ENCODE measurements at regions not wholly inside any gene's neighbourhood (a gene's known extent, or its start where the extent isn't known, plus 50 kb on each side); places are given as distances from the start of the nearest gene placed in this dataset.
A peak's percentile ranks its signal among the peaks of the same experiment; 100 is the strongest.

DNA sequence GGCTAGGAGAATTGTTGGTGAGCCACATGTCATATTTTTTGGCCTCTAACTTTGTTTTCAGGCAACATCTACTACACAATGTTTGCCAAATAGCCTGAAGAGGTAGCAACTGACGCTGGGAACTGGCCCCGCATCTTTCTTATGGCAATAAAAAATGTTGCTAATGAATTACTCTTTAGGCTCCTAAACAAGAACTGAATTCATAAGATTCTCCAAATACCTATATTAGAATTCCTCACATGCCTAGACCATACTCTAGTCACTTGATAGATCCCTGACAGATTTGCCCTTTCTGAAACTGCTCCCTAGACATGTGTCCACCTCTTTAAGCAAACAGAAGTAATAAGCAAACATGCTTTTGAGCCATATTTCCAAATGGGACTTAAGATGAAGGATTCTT is 209.0 kb upstream of the ATXN7L3B start:
- H3K27ac ChIP-seq = no peak overlapping the region
- peak in 1 of 2 donors; percentile 3 for DNase-seq (ENCODE audit: low read depth in 1 of 2, low spot score in 1 of 2)
- no peak overlapping the region for H3K4me3 ChIP-seq
- no peaks in the 10 kb centered on the region for H3K36me3 ChIP-seq
- H3K27me3 ChIP-seq = no peaks in the 10 kb centered on the region
- H3K4me1 ChIP-seq (ENCODE audit: low read depth) = no peaks in the 10 kb centered on the region
- no peaks in the 10 kb centered on the region for H3K9me3 ChIP-seq (ENCODE audit: low read depth)
- TF ChIP-seq, protein P1, sequence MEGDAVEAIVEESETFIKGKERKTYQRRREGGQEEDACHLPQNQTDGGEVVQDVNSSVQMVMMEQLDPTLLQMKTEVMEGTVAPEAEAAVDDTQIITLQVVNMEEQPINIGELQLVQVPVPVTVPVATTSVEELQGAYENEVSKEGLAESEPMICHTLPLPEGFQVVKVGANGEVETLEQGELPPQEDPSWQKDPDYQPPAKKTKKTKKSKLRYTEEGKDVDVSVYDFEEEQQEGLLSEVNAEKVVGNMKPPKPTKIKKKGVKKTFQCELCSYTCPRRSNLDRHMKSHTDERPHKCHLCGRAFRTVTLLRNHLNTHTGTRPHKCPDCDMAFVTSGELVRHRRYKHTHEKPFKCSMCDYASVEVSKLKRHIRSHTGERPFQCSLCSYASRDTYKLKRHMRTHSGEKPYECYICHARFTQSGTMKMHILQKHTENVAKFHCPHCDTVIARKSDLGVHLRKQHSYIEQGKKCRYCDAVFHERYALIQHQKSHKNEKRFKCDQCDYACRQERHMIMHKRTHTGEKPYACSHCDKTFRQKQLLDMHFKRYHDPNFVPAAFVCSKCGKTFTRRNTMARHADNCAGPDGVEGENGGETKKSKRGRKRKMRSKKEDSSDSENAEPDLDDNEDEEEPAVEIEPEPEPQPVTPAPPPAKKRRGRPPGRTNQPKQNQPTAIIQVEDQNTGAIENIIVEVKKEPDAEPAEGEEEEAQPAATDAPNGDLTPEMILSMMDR (IDR thresholded peaks at IDR 0.05; ENCODE audit: low read depth, low read length) = no peak

DNA sequence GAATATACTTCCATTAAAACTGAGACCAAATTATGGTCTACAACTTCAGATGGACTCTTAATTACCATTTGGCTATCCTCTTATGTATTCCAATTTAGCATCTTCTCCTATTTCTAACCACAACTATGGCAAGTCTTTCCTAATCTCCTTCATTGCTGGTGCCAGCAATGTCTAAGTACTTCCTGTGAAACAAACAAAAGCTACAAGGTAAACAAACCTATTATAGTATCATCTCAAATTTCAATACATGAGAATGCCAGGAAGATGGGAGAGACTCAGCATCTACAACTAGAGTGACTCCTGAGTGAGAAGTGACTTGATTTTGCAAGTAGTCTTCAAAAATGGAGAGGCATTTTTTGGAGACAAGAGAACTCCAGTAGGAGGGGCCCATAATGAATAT is 202.9 kb upstream of the ATXN7L3B start:
- DNase-seq (ENCODE audit: low read depth in 1 of 2, low spot score in 1 of 2) = peak in 1 of 2 donors; percentile 2
- Histone ChIP-seq H3K27ac (no peak overlapping the region), H3K4me1 (ENCODE audit: low read depth) (no peaks in the 10 kb centered on the region), H3K27me3 (no peaks in the 10 kb centered on the region), H3K9me3 (ENCODE audit: low read depth) (no peaks in the 10 kb centered on the region), H3K36me3 (no peaks in the 10 kb centered on the region), H3K4me3 (no peak overlapping the region)
- TF ChIP-seq, protein P1 (IDR thresholded peaks at IDR 0.05; ENCODE audit: low read depth, low read length) = no peak

DNA sequence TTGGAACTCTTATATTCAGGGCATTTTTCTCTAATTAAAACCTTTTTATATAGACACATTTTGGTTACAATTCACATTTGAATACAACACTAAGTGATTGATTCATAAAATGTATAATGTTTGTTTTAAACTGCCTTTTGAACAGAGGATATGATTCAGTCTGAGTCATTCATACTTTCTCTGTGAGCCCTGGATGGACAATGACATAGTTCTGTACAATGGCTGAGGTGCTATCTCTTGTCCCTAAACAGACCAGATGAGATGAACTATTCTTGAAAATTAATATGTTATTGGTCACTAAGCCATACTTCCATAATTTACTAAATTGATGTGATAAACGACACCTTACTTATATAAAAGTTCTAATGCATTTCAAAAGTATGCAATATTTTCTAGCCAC is 199.7 kb upstream of the ATXN7L3B start:
- TF ChIP-seq, protein P1 (IDR thresholded peaks at IDR 0.05; ENCODE audit: low read depth, low read length) = no peak
- Histone ChIP-seq H3K4me1 (ENCODE audit: low read depth) (no peaks in the 10 kb centered on the region), H3K4me3 (no peak overlapping the region), H3K9me3 (ENCODE audit: low read depth) (no peaks in the 10 kb centered on the region), H3K27me3 (no peaks in the 10 kb centered on the region), H3K36me3 (no peaks in the 10 kb centered on the region), H3K27ac (no peak overlapping the region)
- DNase-seq (ENCODE audit: low read depth in 1 of 2, low spot score in 1 of 2) = peak in 1 of 2 donors; percentile 23

DNA sequence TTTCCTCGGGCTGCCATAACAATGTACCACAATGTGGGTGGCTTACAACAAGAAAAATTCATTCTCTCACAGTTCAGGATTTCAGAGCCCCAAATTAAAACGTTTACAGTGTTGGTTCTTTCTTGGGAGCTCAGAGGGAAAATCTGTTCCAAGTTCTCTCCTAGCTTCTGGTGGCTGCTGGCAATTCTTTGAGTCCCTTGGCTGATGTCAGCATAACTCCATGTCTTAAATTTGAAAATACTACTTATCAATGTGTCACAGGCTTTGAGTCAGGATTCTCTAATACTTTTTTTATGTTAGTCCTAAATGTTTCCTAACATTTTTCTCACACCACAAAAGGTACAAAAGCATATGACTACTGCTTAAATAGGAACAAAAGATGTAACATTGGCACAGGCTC is 198.4 kb upstream of the ATXN7L3B start:
- Histone ChIP-seq H3K27ac (no peak overlapping the region), H3K9me3 (ENCODE audit: low read depth) (no peaks in the 10 kb centered on the region), H3K27me3 (no peaks in the 10 kb centered on the region), H3K4me3 (no peak overlapping the region), H3K4me1 (ENCODE audit: low read depth) (no peaks in the 10 kb centered on the region), H3K36me3 (no peaks in the 10 kb centered on the region)
- no peak for DNase-seq (ENCODE audit: low read depth in 1 of 2, low spot score in 1 of 2)
- TF ChIP-seq, protein P1 (IDR thresholded peaks at IDR 0.05; ENCODE audit: low read depth, low read length) = no peak

DNA sequence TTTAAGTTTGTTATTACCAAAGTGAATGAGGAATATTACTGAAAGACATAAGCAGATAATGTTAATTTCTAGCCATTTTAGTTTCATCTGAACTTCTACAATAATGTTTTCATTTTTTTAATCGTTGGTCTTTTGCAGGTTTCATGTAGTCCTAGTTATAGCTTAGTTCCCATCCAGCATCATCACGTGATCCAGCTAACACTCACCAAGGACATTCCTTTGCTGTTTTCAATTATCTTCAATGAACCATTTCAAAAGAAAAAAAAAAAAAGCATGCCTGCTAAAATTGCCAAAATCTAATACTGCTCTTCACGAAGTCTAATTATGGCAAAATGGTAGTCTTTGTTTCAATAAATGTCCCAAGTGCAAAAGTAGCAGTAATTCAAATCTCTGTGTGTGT is 187.7 kb upstream of the ATXN7L3B start:
- no peak overlapping the region for H3K4me3 ChIP-seq
- no peaks in the 10 kb centered on the region for H3K36me3 ChIP-seq
- no peak for DNase-seq (ENCODE audit: low read depth in 1 of 2, low spot score in 1 of 2)
- H3K9me3 ChIP-seq (ENCODE audit: low read depth) = no peaks in the 10 kb centered on the region
- TF ChIP-seq, protein P1 (IDR thresholded peaks at IDR 0.05; ENCODE audit: low read depth, low read length) = no peak
- H3K27me3 ChIP-seq = no peaks in the 10 kb centered on the region
- H3K27ac ChIP-seq = no peak overlapping the region
- H3K4me1 ChIP-seq (ENCODE audit: low read depth) = no peaks in the 10 kb centered on the region
